Bone marrow (tissue), 2 donors: ENCODE measurements at regions not wholly inside any gene's neighbourhood (a gene's known extent, or its start where the extent isn't known, plus 50 kb on each side); places are given as distances from the start of the nearest gene placed in this dataset.

Source experiments
- DNase-seq, 2 donors: peaks; one replicate each; lab custom pipeline; 2025; lab: John Stamatoyannopoulos, UW

DNA sequence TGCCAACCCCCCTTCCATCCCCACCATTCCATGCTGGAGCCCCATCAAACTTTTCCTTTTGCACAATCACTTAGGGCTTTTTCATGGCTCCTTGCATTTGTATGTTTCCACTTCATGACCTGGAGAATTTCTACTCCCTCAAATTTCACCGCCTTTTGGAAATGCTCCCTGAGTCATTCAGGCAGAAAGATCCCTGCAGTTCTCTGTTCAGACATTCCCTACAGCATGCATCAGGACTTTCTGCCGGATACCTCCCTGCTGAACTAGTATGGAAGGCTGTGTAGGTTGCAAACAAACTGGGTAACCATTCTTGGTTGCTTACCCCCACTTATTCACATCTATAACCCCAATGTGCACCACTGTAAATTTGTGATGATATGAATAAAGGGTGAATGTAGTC lies 389.6 kb upstream of the CELF4 start:
- DNase-seq = no peak

- no peak for DNase-seq
Observed at GRCh38 chr18:37953876-37954275, 388.3 kb upstream of the CELF4 start.

DNA sequence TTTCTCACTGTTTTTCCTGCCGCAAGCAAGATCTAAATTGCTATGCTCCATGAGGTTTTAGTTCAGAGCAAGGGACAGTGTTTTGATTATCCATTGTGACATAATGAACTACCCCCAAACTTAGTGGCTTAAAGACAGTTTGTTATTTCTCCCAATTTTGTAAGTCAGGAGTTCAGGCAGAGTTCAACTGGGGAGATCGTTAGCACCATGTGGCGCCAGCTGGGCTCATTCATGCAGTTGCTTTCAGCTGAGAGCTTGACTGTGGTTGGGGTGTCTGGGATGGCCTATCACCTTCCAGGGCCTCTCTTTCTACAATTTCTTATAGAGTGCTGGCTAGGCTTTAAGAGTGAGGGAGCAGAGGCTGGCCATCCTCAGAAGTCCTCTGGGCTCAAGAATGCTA lies 382.9 kb upstream of the CELF4 start:
- no peak for DNase-seq

GRCh38 chr18:37946324-37946723 lies 380.7 kb upstream of the CELF4 start:
- no peak for DNase-seq

- DNase-seq = no peak
Observed at GRCh38 chr18:37944700-37945270, 379.2 kb upstream of the CELF4 start.

DNA sequence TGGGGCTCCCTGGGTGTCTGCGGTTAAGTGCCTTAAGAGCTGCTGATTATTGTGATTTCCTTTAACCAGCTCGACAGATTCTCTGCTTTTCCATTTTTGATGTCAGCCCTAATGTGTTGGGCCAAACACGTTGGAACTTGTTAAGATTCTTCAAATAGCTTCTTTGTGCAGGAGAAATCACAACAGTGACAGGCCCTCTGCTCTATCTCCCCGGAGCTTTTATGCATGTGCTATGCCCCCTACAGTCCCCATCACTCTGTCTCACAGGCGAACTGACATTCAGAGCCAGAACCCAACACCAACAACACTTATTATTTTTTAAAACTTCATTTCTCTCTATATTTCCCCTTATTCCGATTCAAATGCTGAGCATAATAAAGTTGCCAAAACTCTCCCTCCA lies 371.7 kb upstream of the CELF4 start:
- DNase-seq = no peak

GRCh38 chr18:37935086-37935485 lies 369.5 kb upstream of the CELF4 start:
- no peak for DNase-seq

GRCh38 chr18:37930640-37931039 lies 365.0 kb upstream of the CELF4 start:
- DNase-seq = no peak

GRCh38 chr18:37922162-37922561 lies 356.6 kb upstream of the CELF4 start:
- no peak for DNase-seq

DNA sequence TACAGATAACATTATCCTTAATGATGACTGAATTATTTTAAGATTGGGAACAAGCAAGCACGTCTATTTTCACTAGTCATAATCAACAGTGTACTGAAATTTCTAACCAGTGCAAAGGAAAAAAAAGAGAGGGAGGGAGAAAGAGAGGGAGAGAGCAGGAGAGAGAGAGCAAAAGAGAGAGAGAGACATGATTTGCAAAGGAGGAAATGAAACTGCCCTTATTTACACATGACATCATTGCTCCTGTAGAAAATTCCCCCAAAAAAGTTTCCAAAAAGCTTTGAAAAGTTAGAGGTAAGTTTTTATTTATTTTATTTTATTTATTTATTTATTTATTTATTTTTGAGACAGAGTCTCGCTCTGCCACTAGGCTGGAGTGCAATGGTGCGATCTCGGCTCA lies 355.3 kb upstream of the CELF4 start:
- DNase-seq = no peak

GRCh38 chr18:37913051-37913450 lies 347.5 kb upstream of the CELF4 start:
- DNase-seq = no peak

DNA sequence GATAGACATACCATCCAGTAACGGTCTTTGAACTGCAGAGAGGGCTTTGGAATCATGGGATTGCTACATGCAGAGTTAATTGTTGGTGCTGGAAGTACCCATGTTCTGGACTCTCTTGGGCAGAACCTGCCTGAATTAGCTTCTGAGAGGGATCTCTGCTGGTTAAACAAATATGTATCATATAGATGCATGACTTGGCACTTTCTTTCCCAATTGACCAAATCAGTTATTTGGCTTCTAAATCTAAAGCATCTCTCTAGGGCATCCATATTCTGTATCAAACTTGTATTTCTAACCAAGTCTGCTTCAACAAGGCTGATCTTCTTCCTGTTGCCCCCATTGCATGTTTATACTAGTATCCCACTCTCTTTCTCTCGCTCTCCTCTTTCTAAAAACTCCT lies 336.7 kb upstream of the CELF4 start:
- no peak for DNase-seq

GRCh38 chr18:37900326-37900725 lies 334.7 kb upstream of the CELF4 start:
- DNase-seq = no peak

DNA sequence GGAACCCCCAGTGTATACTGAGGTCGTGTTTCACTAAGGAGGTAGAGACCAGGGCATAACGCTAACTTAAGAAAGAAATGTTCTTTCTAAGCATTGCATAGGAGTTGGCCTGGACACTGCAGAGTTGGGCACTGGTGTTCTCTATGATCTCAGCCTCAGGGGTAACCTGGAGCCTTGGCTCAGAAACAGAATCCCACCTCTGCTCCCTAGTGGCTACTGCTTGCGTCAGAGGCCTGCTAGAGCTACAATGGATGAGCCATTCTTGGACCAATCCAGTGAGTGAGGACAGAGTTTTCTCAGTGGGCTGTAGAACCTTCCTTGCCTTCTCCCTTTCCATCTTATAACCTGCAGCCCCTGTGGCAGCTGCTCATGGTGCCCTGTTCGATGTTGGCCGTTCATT lies 324.4 kb upstream of the CELF4 start:
- no peak for DNase-seq

DNA sequence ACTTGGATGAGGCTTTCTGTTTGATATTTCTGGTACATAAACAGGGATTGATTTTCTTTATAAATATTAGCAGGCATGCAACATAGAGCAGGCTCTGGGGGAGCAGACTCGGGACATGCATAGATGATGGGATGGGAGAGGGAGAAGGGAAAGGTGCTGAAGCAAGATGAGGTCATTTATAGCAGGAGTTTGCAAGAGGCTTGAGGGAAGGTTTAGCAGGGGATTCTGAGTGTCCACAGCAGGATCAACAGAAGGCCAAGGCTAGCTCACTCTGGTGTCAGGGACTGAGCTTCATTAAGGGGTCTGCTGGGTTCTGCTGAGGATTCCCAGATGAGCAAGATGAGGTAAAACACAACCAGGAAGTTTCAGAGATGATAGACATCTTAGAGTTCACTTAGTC lies 309.1 kb upstream of the CELF4 start:
- DNase-seq = no peak

DNA sequence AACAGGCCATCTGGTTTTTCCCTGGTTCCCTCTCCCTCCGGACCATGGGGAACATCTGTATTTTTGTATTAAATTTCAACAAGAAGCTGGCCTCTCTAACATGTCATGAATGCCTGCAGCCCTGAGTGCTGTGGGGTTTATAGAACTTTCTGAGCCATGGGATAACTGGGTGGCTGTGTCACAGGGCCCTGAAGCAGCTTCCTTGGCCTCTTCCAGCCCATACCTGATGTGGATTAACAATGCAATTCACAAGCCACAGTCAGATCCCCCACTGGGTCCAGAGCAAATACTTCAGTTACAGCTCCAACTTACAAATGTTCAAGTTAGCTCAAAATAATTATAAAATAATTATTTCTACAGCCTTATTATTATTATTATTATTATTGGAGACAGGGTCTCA lies 307.8 kb upstream of the CELF4 start:
- no peak for DNase-seq

DNA sequence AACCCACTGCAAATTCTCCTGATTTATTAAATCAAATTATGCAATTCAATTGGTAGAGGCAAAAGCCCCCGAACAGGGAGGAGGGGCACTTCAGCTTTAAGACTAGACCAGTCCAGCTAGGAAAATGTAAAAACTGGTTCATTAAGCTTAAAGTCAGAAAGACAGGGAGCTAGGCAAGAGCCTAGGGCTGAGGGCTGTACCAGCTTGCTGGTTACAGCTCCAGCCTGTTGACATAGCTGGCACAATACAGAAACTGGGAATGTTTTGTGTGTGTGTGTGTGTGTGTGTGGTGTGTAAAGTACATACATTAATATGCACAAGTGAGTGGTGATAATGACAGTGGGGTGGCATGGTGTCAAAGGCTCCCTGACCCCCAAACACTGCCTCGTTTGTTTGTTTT lies 307.0 kb upstream of the CELF4 start:
- no peak for DNase-seq

- DNase-seq = no peak
Observed at GRCh38 chr18:37871561-37871960, 306.0 kb upstream of the CELF4 start.

GRCh38 chr18:37869051-37869450 lies 303.5 kb upstream of the CELF4 start:
- DNase-seq = no peak

DNA sequence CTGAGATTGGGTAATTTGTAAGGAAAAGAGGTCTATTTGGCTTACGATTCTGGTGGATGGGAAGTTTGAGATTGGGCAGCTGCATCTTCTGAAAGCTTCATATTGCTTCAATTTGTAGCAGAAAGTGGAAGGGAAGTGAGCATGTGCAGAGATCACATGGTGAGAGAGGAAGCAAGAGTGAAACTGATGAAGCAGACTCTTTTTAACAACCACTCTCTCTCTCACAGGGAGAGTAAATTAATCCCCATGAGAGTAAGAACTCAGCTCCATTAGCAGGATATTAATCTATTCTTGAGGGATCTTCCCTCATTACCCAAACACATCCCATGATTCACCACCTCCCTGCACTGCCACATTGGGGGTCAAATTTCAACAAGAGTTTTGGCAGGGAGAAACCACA lies 298.5 kb upstream of the CELF4 start:
- no peak for DNase-seq

DNA sequence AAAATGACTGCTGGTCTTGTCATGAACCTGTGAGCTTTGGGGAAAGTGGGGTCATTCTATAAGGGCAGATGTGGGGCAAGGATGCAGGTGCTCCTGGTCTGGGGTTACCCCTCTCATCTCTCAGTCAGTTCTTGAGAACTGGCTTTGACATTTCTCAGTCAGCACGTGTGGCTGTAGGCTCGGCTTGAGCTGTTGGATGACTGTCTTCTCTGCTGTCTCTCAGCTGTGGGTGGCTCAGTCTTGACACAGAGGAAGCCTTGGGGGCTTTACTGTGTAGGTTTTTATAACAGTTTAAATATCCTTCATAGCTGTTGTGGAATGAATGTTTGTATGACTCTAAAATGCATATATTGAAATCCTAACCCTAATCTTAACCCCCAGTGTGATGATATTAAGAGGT lies 296.4 kb upstream of the CELF4 start:
- DNase-seq = no peak

DNA sequence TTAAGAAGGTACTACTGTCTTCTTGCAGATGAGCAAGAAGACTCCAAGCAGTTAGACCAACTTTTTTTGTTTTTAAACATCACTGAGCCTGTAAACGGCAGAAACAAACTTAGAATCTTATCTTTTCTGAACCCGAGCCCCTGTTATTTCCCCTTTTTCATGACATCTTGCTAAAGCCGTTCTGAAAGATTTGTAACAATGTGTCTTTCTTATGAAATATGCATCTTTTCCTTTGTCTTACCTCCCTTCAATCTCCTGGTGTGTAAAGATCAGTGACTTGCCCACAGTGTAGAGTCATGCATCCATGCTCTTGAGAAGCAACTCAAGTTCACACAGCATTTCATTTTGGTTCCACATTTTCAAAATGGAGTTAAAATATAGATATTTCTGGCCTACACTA lies 288.8 kb upstream of the CELF4 start:
- no peak for DNase-seq

DNA sequence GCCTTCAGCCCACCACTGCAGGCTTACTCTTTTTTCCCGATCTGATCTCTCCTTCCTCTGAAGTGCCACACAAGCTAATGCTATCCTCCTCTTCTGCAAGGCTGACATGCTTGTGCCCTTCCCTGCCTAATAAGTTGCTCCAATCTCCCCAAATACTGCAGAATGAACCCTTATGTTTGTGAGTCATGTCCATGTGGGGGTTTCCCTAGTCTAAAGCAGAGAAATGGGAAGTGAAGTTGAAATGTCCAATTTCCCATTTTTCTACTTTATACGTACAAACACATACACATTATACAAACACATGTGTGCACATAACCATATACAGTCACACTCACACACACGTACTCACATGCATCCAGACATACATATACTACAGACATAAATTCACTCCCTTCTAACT lies 288.1 kb upstream of the CELF4 start:
- peak in 1 of 2 donors; percentile 15 for DNase-seq

DNA sequence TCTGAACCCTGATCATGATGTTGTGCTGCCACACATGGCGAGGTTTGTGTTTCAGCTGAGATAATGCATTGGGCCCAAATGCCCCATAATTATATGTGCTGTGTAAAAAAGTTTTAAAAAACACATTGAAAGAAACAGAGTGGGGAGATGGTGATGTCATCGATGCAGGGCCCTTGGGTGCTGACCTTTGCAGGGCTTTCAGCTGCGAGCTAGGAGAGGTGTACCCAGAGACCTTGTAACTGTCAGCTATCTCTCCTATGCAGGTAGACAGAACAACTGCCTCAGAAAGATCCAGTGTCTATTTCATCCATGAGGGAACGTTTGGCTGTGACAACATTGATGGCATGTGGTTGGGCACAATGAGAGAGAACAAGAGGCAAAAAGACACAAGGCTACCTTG lies 286.9 kb upstream of the CELF4 start:
- DNase-seq = no peak

DNA sequence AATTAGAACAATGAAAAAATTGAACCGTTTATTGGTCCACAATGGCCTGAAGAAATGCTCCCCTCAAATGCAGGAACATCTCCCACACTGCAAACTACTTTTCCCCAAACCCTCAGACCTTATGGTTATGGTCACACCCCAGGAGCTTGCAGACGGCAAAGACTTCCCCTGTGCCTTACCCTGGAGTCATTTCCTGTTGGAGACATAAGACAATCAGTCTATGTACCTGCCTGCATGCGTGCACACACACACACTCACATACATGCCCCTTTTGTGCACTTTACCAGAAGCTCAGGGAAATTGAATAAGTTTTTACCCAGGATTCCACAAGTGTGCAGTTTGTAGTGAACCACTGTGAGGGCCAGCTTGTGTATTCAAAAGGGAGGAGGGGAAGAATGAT lies 281.9 kb upstream of the CELF4 start:
- no peak for DNase-seq
